ENCODE measurements at regions not wholly inside any gene's neighbourhood (a gene's known extent, or its start where the extent isn't known, plus 50 kb on each side); places are given as distances from the start of the nearest gene placed in this dataset.
"Not testable (repeated sequence)": the region's sequence is repeated elsewhere in the genome, so short reads cannot be mapped to it uniquely, and the experiment has no call there.

GRCh38 chr6:139962654-139963347, 588.4 kb upstream of the CITED2 start:
- DNase-seq = no peak

GRCh38 chr6:139961190-139961589, 586.7 kb upstream of the CITED2 start:
- no peak for DNase-seq

- no peak for DNase-seq
Measured at GRCh38 chr6:139960671-139961070, 586.2 kb upstream of the CITED2 start.

GRCh38 chr6:139955366-139956155, 581.1 kb upstream of the CITED2 start:
- DNase-seq = peak; percentile 3

GRCh38 chr6:139954463-139955071, 580.1 kb upstream of the CITED2 start:
- no peak for DNase-seq

- DNase-seq = not testable (repeated sequence)
Measured at GRCh38 chr6:139953780-139954179, 579.3 kb upstream of the CITED2 start.

GRCh38 chr6:139951172-139951571, 576.7 kb upstream of the CITED2 start:
- DNase-seq = no peak

- DNase-seq = no peak
Measured at GRCh38 chr6:139944976-139945375, 570.5 kb upstream of the CITED2 start.

- no peak for DNase-seq
Measured at GRCh38 chr6:139944131-139944530, 569.7 kb upstream of the CITED2 start.

GRCh38 chr6:139943391-139943790, 568.9 kb upstream of the CITED2 start:
- no peak for DNase-seq

- no peak for DNase-seq
Measured at GRCh38 chr6:139942331-139942730, 567.9 kb upstream of the CITED2 start.

- DNase-seq = no peak
Measured at GRCh38 chr6:139941826-139942225, 567.4 kb upstream of the CITED2 start.

GRCh38 chr6:139940741-139941729, 566.6 kb upstream of the CITED2 start:
- DNase-seq = no peak

GRCh38 chr6:139939189-139939979, 564.9 kb upstream of the CITED2 start:
- DNase-seq = no peak

GRCh38 chr6:139932671-139933070, 558.2 kb upstream of the CITED2 start:
- no peak for DNase-seq

GRCh38 chr6:139931747-139932146, 557.3 kb upstream of the CITED2 start:
- no peak for DNase-seq

- no peak for DNase-seq
Measured at GRCh38 chr6:139927742-139928305, 553.4 kb upstream of the CITED2 start.

- no peak for DNase-seq
Measured at GRCh38 chr6:139927236-139927635, 552.8 kb upstream of the CITED2 start.

- no peak for DNase-seq
Measured at GRCh38 chr6:139926711-139927110, 552.3 kb upstream of the CITED2 start.

- DNase-seq = no peak
Measured at GRCh38 chr6:139925894-139926641, 551.6 kb upstream of the CITED2 start.

Measured in NCI-H510A treated with DMSO at 0.1 percent for 48 hours (cell line).